ENCODE measurements at regions not wholly inside any gene's neighbourhood (a gene's known extent, or its start where the extent isn't known, plus 50 kb on each side); places are given as distances from the start of the nearest gene placed in this dataset.

- no peak; the same call in 2 of the 3 replicates for ATAC-seq
- TF ChIP-seq ZNF8 (CRISPR knock-in tag; IDR thresholded peaks at IDR 0.05) (no peak), ESRRG (CRISPR knock-in tag; IDR thresholded peaks at IDR 0.05) (no peak), RARB (CRISPR knock-in tag; IDR thresholded peaks at IDR 0.05) (no peak), ZC3H10 (CRISPR knock-in tag; IDR thresholded peaks at IDR 0.05) (no peak), PPARA (CRISPR knock-in tag; IDR thresholded peaks at IDR 0.05; ENCODE audit: borderline replicate concordance) (no peak), ZFP3 (CRISPR knock-in tag; IDR thresholded peaks at IDR 0.05) (no peak), CSDC2 (CRISPR knock-in tag; IDR thresholded peaks at IDR 0.05) (no peak), OSR1 (CRISPR knock-in tag; IDR thresholded peaks at IDR 0.05) (no peak), TCF4 (CRISPR knock-in tag; IDR thresholded peaks at IDR 0.05; ENCODE audit: borderline replicate concordance) (no peak), ARNTL (CRISPR knock-in tag; IDR thresholded peaks at IDR 0.05; ENCODE audit: borderline replicate concordance, low read depth) (no peak), BACH2 (CRISPR knock-in tag; IDR thresholded peaks at IDR 0.05; ENCODE audit: borderline replicate concordance) (no peak), SNAI2 (CRISPR knock-in tag; IDR thresholded peaks at IDR 0.05) (no peak), ZNF565 (CRISPR knock-in tag; conservative IDR thresholded peaks at IDR 0.05; ENCODE audit: low read depth) (no peak), TOX (CRISPR knock-in tag; IDR thresholded peaks at IDR 0.05; ENCODE audit: borderline replicate concordance) (no peak), ZNF70 (CRISPR knock-in tag; IDR thresholded peaks at IDR 0.05) (no peak)
- TF ChIP-seq, protein P1, sequence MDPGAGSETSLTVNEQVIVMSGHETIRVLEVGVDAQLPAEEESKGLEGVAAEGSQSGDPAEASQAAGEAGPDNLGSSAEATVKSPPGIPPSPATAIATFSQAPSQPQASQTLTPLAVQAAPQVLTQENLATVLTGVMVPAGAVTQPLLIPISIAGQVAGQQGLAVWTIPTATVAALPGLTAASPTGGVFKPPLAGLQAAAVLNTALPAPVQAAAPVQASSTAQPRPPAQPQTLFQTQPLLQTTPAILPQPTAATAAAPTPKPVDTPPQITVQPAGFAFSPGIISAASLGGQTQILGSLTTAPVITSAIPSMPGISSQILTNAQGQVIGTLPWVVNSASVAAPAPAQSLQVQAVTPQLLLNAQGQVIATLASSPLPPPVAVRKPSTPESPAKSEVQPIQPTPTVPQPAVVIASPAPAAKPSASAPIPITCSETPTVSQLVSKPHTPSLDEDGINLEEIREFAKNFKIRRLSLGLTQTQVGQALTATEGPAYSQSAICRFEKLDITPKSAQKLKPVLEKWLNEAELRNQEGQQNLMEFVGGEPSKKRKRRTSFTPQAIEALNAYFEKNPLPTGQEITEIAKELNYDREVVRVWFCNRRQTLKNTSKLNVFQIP (CRISPR knock-in tag; IDR thresholded peaks at IDR 0.05; ENCODE audit: borderline replicate concordance, low read depth): no peak
- TF ChIP-seq, protein P2, sequence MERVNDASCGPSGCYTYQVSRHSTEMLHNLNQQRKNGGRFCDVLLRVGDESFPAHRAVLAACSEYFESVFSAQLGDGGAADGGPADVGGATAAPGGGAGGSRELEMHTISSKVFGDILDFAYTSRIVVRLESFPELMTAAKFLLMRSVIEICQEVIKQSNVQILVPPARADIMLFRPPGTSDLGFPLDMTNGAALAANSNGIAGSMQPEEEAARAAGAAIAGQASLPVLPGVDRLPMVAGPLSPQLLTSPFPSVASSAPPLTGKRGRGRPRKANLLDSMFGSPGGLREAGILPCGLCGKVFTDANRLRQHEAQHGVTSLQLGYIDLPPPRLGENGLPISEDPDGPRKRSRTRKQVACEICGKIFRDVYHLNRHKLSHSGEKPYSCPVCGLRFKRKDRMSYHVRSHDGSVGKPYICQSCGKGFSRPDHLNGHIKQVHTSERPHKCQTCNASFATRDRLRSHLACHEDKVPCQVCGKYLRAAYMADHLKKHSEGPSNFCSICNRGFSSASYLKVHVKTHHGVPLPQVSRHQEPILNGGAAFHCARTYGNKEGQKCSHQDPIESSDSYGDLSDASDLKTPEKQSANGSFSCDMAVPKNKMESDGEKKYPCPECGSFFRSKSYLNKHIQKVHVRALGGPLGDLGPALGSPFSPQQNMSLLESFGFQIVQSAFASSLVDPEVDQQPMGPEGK (CRISPR knock-in tag; IDR thresholded peaks at IDR 0.05; ENCODE audit: borderline replicate concordance): no peak
- TF ChIP-seq, protein P3, sequence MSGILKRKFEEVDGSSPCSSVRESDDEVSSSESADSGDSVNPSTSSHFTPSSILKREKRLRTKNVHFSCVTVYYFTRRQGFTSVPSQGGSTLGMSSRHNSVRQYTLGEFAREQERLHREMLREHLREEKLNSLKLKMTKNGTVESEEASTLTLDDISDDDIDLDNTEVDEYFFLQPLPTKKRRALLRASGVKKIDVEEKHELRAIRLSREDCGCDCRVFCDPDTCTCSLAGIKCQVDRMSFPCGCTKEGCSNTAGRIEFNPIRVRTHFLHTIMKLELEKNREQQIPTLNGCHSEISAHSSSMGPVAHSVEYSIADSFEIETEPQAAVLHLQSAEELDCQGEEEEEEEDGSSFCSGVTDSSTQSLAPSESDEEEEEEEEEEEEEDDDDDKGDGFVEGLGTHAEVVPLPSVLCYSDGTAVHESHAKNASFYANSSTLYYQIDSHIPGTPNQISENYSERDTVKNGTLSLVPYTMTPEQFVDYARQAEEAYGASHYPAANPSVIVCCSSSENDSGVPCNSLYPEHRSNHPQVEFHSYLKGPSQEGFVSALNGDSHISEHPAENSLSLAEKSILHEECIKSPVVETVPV (CRISPR knock-in tag; IDR thresholded peaks at IDR 0.05): no peak
- TF ChIP-seq, protein P4, sequence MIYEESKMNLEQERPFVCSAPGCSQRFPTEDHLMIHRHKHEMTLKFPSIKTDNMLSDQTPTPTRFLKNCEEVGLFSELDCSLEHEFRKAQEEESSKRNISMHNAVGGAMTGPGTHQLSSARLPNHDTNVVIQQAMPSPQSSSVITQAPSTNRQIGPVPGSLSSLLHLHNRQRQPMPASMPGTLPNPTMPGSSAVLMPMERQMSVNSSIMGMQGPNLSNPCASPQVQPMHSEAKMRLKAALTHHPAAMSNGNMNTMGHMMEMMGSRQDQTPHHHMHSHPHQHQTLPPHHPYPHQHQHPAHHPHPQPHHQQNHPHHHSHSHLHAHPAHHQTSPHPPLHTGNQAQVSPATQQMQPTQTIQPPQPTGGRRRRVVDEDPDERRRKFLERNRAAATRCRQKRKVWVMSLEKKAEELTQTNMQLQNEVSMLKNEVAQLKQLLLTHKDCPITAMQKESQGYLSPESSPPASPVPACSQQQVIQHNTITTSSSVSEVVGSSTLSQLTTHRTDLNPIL (CRISPR knock-in tag; IDR thresholded peaks at IDR 0.05; ENCODE audit: low read depth): no peak
Observed at GRCh38 chr6:14876778-14877613, 368.9 kb upstream of the JARID2 start.

GRCh38 chr6:14877758-14878157 lies 368.1 kb upstream of the JARID2 start:
- ATAC-seq: no peak

DNA sequence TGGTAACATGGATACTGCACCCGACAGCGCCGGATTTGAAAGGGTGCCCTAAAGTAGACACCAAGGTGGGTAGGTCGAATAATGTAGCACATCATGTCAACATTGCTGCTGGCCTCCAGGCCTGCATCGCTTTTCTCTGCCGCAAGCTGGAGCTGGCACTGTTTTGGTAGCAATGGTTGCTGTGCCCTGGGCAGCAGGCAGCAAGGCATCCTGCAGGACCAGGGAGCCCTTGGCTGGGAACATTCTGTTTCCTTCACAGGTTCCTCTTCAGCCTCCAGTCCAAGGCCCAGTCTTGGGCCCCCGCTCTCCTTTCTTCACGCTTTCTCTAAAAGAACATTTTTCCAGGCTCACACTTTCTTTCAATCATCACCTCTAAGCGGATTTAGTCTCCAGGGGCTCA lies 365.8 kb upstream of the JARID2 start:
- TF ChIP-seq ISL1 (CRISPR knock-in tag; IDR thresholded peaks at IDR 0.05) (no peak), PPARA (CRISPR knock-in tag; IDR thresholded peaks at IDR 0.05; ENCODE audit: borderline replicate concordance) (no peak), ZNF70 (CRISPR knock-in tag; IDR thresholded peaks at IDR 0.05) (no peak), ZFP30 (CRISPR knock-in tag; IDR thresholded peaks at IDR 0.05) (no peak), OSR1 (CRISPR knock-in tag; IDR thresholded peaks at IDR 0.05) (no peak), ZNF8 (CRISPR knock-in tag; IDR thresholded peaks at IDR 0.05) (no peak), TCF4 (CRISPR knock-in tag; IDR thresholded peaks at IDR 0.05; ENCODE audit: borderline replicate concordance) (no peak), BACH2 (CRISPR knock-in tag; IDR thresholded peaks at IDR 0.05; ENCODE audit: borderline replicate concordance) (no peak)
- TF ChIP-seq, protein P4 (CRISPR knock-in tag; IDR thresholded peaks at IDR 0.05; ENCODE audit: low read depth): no peak
- TF ChIP-seq, protein P2 (CRISPR knock-in tag; IDR thresholded peaks at IDR 0.05; ENCODE audit: borderline replicate concordance): no peak
- no peak for ATAC-seq

More at GRCh38 chr6:14877758-14878157, 368.1 kb upstream of the JARID2 start:
- TF ChIP-seq ZC3H10 (CRISPR knock-in tag; IDR thresholded peaks at IDR 0.05) (no peak), CSDC2 (CRISPR knock-in tag; IDR thresholded peaks at IDR 0.05) (no peak), PPARA (CRISPR knock-in tag; IDR thresholded peaks at IDR 0.05; ENCODE audit: borderline replicate concordance) (no peak), RARB (CRISPR knock-in tag; IDR thresholded peaks at IDR 0.05) (no peak)
